ENCODE measurements at regions not wholly inside any gene's neighbourhood (a gene's known extent, or its start where the extent isn't known, plus 50 kb on each side); places are given as distances from the start of the nearest gene placed in this dataset.

DNA sequence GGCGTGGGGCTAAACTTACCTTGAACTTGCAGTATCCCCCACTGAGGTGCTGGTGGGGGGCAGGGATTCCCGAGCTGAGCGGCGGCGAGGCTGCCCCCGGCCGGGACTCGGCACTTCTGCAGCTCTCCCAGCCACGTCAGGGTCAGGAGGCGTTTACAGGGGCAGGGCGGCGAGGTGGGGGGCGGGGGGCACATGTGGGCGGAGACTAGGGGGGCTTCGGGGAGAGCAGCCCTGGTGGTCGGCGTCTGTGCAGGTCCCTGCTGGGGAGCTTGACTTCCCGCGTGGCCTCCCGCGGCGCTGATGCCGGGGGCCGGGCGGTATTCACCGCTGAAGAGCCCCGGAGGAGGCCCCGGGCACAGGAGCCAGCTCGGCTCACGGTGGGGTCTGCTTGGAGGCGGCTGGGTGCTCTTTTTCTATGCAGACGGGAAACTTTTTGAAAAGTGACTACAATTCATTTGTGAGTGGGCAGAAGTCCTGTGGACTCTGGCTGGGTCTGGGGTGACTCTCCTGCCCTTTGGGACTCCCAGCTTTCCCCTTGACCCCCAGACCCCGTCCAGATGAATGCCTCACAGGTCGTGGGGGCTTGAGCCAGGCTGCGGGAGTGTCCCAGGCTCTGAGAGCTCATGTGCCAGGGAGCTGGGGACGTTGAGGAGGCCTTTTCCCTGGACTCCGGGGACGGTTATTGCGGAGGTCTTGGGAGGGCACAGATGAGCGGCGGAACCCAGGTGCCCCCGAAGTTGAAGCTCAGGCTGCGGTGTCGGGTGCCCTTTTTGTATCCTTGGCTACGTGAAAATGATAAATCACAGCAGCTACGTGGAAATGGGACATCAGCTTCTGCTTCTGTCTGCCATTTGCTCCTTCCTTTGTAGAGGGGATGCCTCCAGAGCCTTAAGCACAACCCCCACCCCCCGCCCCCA lies 75.9 kb upstream of the GATA5 start:
- Mint-ChIP-seq H3K27me3 (ENCODE audit: low read depth) (peaks cover 28% of the 10 kb centered on the region), H3K4me3 (no peak overlapping the region), H3K36me3 (ENCODE audit: low read depth) (no peaks in the 10 kb centered on the region), H3K4me1 (ENCODE audit: low read depth) (peaks cover 6% of the 10 kb centered on the region), H3K9me3 (no peaks in the 10 kb centered on the region), H3K27ac (no peak overlapping the region)

DNA sequence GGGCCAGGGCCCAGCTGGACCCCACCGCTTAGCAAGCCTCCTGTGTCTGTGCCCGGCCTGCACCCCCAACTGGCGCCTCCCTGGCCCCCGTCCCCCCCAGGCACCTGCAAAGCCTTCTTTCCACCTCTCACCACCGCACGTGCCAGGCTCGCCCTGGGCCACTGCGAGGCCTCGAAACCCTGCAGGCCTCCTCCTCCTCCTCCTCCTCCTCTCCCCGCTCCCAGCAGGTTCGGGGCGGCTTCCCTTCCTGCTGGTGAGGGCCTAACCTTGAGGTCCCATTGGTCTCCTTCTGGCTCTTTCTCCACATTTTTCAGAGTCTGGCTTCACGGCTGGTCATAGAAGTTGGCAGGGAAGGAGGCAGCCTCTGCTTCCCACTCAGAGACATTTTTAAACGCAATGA lies 76.8 kb upstream of the GATA5 start:
- H3K36me3 Mint-ChIP-seq (ENCODE audit: low read depth), result no peaks in the 10 kb centered on the region
- no peak overlapping the region for H3K27ac Mint-ChIP-seq
- H3K27me3 Mint-ChIP-seq (ENCODE audit: low read depth), result peaks cover 28% of the 10 kb centered on the region
- peaks cover 6% of the 10 kb centered on the region for H3K4me1 Mint-ChIP-seq (ENCODE audit: low read depth)
- H3K9me3 Mint-ChIP-seq, result no peaks in the 10 kb centered on the region
- no peak overlapping the region for H3K4me3 Mint-ChIP-seq

DNA sequence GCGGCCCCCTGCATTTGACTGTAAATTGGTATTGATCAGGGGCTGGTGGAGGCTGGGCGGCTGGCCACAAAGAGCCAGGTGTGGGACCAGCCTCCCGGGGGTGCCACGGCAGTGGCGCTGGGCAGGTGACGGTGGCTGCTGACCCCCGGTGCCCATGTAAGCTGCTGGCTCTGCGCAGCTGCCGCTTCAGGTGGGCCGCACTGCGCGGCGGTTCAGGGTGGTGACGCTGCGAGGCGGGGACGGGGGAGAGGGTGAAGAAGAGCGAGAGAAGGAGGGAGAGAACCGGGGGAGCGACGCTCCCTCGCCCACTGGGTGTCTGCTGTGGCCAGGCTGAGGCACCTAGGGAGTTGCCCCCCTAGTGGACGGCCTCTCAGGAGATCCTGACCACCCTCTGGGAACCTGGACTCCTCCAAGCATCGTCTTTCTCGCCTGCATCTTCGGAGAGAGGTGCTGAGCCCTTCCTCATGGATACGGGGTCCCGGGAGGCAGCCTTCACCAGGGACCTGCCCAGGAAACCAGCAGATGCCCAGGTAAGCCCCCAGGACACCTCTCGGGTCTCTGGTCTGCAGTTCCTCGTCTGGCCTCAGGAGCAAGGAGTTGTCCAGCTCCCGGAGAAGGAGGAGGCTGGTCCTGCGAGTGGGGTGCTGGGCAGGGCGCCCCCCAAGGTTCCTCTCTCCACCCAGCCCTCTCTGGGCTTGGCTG lies 77.5 kb upstream of the GATA5 start:
- Mint-ChIP-seq H3K27ac (no peak overlapping the region), H3K27me3 (ENCODE audit: low read depth) (peaks cover 27% of the 10 kb centered on the region), H3K36me3 (ENCODE audit: low read depth) (no peaks in the 10 kb centered on the region), H3K9me3 (no peaks in the 10 kb centered on the region), H3K4me3 (no peak overlapping the region), H3K4me1 (ENCODE audit: low read depth) (peaks cover 6% of the 10 kb centered on the region)

DNA sequence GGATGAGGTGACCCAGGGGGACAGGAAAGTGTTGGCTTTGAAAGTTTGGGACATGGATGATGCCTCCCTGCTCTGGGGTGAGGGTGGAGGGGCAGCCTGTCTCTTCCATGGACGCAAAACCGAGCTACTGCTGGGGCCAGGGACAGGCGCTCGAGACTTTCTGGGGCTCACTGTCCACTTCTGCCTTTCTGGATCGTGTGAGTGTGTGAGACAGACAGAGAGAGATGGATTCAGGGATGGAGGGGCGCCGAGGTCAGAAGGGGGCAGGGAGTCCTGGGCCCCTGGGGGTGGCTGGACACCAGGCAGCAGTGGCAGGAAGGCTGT lies 78.0 kb upstream of the GATA5 start:
- Mint-ChIP-seq H3K9me3 (no peaks in the 10 kb centered on the region), H3K27me3 (ENCODE audit: low read depth) (peaks cover 22% of the 10 kb centered on the region), H3K27ac (no peak overlapping the region), H3K4me1 (ENCODE audit: low read depth) (peaks cover 6% of the 10 kb centered on the region), H3K4me3 (no peak overlapping the region), H3K36me3 (ENCODE audit: low read depth) (no peaks in the 10 kb centered on the region)

DNA sequence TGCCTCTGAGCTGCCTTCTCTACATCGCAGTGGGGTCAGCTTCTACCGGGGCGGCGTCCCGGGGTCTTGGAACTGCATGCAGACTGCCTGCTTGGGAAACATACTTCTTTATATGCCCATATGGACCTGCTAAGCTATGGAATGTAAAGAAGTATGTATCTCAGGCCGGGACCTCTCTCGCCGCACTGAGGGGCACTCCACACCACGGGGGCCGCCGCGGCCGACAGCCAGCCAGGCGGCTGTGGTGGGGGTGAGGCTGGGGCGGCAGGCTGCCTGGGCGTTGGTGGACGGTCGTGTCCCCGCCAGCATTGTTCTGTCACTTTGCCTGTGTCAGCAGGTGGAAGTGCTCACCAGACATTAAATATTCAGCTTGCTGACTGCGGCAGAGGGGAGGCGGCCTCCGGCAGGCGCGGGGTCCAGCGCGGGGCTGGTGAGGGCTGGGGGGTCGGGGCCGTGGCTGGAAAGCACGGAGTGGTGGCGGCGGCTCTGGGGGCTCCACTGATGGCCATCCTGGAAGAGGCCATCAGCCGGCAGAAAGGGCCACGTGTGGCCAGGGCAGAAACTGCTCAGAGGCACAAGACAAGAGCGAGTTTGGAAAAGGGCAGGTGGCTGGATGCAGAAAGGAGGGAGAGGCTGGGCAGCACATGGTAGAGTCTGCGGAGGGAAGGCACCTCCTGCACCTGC lies 78.6 kb upstream of the GATA5 start:
- no peaks in the 10 kb centered on the region for H3K9me3 Mint-ChIP-seq
- peaks cover 6% of the 10 kb centered on the region for H3K4me1 Mint-ChIP-seq (ENCODE audit: low read depth)
- peaks cover 22% of the 10 kb centered on the region for H3K27me3 Mint-ChIP-seq (ENCODE audit: low read depth)
- no peak overlapping the region for H3K27ac Mint-ChIP-seq
- no peak overlapping the region for H3K4me3 Mint-ChIP-seq
- H3K36me3 Mint-ChIP-seq (ENCODE audit: low read depth), result no peaks in the 10 kb centered on the region

DNA sequence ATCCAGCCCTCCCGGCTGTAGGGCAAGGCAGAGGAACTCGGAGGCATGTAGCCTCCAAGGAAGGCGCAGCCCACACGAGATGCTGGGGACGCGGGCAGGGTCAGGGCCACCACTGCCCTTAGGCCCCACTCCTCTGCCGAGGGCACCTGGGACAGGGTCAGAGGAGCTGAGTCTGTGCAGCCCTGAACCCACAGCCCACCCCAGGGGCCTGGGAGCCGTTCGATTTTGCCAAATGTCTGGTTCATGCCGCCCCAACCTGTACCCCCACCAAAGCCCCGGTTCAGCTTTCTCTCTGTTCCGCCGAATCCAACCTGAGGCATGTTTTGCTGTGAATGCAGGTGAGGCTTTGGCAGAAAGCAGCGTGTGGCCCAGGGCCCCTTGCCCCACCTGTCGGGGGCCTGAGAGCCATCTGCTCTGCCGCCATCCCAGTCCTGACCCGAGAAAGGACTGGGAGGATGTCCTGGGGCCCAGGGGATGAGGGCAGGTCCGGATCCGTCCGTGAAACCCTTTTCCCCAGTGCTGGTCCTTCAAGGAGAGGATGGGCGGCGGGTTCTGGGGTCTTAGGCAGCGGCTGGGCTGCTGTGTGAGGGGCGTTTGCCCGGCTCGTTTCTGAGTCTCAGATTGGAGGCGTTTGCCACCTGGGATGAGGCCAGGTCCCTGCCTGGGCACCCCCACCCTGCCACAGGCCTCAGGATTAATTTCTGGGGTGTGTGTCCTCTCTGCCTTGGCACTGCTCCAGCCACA lies 79.3 kb upstream of the GATA5 start:
- H3K9me3 Mint-ChIP-seq, result no peaks in the 10 kb centered on the region
- H3K4me1 Mint-ChIP-seq (ENCODE audit: low read depth), result peaks cover 6% of the 10 kb centered on the region
- H3K4me3 Mint-ChIP-seq, result no peak overlapping the region
- no peaks in the 10 kb centered on the region for H3K36me3 Mint-ChIP-seq (ENCODE audit: low read depth)
- H3K27me3 Mint-ChIP-seq (ENCODE audit: low read depth), result peaks cover 22% of the 10 kb centered on the region
- H3K27ac Mint-ChIP-seq, result no peak overlapping the region

DNA sequence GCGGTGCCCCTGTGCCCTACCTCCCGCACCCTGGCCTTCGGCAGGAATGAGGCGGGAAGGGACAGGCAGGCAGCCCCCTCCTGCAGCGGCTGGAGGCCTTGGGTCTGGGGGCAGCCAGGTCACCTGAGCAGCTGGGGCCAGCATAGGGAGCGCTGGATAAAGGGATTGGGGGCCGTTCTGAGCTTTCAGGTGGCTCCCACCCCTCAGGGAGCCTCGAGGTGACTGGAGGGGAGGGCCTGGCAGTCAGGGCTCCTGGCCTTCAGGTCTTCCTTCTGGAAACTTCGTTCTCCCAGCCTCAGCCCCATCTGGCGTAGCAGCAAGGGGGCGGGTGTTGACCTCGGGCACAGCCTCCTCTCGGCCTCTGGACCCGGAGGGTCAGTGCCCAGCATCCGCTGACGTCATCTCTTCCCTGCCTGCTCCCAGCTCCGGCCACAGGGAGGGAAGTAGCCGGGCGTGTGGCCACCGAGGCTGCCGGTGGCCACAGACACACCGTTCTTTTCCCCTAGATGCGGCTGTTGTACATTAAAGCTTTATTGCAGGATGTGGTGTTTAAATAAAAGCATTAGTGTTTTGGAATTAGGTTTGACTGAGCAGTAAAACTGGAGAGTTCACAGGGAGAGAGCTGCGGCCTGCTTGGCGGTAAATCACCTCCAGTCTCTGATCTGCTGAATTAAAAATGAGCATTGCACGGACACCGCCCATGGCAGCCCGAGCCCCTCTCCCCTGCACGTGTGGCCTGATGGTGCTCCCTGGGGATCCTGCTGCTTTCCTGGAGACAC lies 80.0 kb upstream of the GATA5 start:
- Mint-ChIP-seq H3K4me3 (no peak overlapping the region), H3K4me1 (ENCODE audit: low read depth) (peaks cover 2% of the 10 kb centered on the region), H3K9me3 (no peaks in the 10 kb centered on the region), H3K27ac (no peak overlapping the region), H3K27me3 (ENCODE audit: low read depth) (peaks cover 20% of the 10 kb centered on the region), H3K36me3 (ENCODE audit: low read depth) (no peaks in the 10 kb centered on the region)

DNA sequence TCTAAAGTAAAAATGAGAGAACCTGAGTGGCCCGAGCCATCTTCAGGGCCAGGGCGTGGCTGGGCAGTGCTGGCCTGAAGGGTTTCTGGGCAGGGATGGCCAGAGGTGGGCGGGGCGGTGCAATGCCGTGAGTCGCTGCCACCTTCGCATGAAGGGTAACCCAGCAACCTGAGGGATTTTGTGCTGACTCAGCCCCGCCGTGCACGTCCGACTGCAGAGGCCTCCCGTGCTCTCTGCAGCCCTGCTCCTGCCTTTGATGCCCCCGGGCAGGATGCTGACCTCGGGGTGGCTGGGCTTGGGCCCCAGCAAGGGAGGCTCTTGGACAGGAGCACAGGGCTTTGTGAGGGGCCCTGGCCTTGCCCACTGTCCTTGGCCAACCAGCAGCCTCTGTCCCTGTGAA lies 81.7 kb upstream of the GATA5 start:
- Mint-ChIP-seq H3K4me1 (ENCODE audit: low read depth) (peaks cover 2% of the 10 kb centered on the region), H3K9me3 (no peaks in the 10 kb centered on the region), H3K36me3 (ENCODE audit: low read depth) (no peaks in the 10 kb centered on the region), H3K27ac (no peak overlapping the region), H3K4me3 (no peak overlapping the region), H3K27me3 (ENCODE audit: low read depth) (peaks cover 24% of the 10 kb centered on the region)

DNA sequence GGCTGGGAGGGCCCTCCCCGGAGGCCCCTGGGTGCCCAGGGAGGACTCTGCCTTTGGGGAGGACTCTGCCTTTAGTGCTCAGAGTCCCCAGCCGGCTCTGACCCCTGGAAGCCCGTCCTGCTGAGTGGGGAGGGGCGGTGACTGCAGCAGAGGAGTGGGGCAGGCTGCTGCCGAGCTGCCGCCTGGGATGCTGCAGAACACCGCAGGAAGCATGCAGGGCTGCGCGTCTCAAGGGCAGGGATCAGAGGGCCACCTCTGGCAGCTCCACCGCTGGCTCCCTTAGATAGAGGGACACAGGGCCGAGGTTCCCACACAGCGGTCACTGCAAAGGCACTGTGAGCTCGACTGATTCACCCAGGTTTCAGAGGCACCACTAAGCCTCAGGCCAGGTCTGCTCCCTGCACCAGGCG lies 82.2 kb upstream of the GATA5 start:
- no peaks in the 10 kb centered on the region for H3K9me3 Mint-ChIP-seq
- H3K27me3 Mint-ChIP-seq (ENCODE audit: low read depth), result peaks cover 20% of the 10 kb centered on the region
- H3K4me1 Mint-ChIP-seq (ENCODE audit: low read depth), result no peaks in the 10 kb centered on the region
- H3K4me3 Mint-ChIP-seq, result no peak overlapping the region
- no peaks in the 10 kb centered on the region for H3K36me3 Mint-ChIP-seq (ENCODE audit: low read depth)
- H3K27ac Mint-ChIP-seq, result no peak overlapping the region

DNA sequence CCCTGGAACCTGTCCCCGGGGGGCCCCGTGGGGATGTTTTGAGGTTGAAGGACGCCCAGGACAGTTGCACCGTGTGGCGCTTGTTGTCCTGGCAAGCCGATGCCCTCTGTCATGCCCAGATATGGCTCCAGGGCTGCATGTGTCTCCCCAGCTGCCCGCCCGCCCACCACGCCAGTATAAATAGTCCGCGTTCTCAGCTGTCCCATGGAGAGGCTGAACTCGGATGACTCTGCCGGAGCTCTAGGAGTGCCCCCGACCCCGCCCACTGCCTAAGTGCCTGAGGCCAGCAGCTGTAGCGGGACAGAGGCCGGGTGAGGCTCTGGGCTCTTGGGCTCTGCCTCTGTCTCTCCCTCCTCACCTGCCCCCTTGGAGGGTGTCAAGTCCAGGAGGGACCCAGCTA lies 83.0 kb upstream of the GATA5 start:
- Mint-ChIP-seq H3K27me3 (ENCODE audit: low read depth) (peaks cover 16% of the 10 kb centered on the region), H3K27ac (no peak overlapping the region), H3K4me3 (no peak overlapping the region), H3K9me3 (no peaks in the 10 kb centered on the region), H3K4me1 (ENCODE audit: low read depth) (no peaks in the 10 kb centered on the region), H3K36me3 (ENCODE audit: low read depth) (no peaks in the 10 kb centered on the region)

DNA sequence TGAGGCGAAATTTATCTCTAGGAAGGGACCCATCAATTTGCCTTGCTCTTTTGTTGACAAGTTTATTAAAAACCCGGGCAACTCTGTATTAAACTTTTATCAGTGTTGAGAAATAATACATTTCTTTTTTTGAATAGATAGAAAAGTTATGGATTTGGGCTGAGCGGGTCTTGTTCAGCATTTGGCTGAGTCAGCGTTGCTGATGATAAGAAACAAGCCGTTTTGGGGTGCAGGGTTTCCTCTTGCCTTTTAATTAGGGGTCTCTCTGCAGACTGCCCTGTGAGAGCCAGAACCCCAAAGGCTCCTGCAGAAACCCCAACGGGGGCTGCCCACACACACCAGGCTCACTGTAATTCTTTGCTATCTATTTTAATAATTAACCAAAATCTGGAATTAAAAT lies 82.1 kb upstream of the SLCO4A1 start:
- no peak overlapping the region for H3K27ac Mint-ChIP-seq
- H3K4me3 Mint-ChIP-seq, result no peak overlapping the region
- H3K36me3 Mint-ChIP-seq (ENCODE audit: low read depth), result no peaks in the 10 kb centered on the region
- H3K4me1 Mint-ChIP-seq (ENCODE audit: low read depth), result no peaks in the 10 kb centered on the region
- H3K27me3 Mint-ChIP-seq (ENCODE audit: low read depth), result peaks cover 14% of the 10 kb centered on the region
- H3K9me3 Mint-ChIP-seq, result no peaks in the 10 kb centered on the region

DNA sequence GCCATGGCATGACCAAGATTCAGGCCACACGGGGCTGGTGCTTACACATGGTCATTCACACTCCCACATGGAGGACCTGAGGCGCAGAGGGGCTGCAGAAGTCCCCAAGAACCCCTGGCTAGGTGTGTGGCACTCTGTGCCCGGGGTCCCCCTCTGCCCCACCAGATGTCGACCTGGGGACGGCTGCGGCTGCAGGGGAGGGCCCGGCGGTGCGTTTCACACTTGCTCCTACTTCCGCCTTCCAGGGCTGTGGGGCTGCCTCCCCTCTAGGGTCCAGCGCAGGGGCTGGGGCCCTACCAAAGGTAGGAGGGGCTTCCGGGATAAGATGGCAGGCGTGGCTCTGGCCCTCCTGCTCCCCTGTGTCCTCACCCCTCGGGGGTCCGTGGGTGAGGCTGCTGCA lies 81.1 kb upstream of the SLCO4A1 start:
- H3K9me3 Mint-ChIP-seq, result no peaks in the 10 kb centered on the region
- no peaks in the 10 kb centered on the region for H3K36me3 Mint-ChIP-seq (ENCODE audit: low read depth)
- no peak overlapping the region for H3K4me3 Mint-ChIP-seq
- H3K27ac Mint-ChIP-seq, result no peak overlapping the region
- H3K27me3 Mint-ChIP-seq (ENCODE audit: low read depth), result peaks cover 14% of the 10 kb centered on the region
- H3K4me1 Mint-ChIP-seq (ENCODE audit: low read depth), result no peaks in the 10 kb centered on the region

DNA sequence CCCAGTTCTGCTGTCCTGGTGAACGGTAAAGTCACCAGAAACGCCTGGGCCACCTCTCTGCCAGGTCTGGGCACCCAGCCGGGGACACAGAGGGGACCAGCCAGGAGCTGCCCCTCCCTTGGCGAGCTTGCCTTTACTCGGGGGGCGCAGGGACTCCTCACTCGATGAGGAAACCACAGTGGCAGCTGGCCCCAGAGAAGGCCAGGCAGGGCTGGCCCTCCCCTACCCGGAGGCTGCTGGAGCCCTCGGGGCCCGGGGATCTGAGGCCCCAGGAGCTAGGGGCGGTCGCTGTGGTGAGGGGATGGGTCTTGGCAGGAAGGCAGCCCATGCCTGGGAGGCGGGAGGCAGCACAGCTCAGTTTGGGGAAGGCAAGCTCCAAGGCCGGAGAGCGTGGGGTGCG lies 80.4 kb upstream of the SLCO4A1 start:
- Mint-ChIP-seq H3K9me3 (no peaks in the 10 kb centered on the region), H3K27ac (no peak overlapping the region), H3K27me3 (ENCODE audit: low read depth) (peaks cover 14% of the 10 kb centered on the region), H3K36me3 (ENCODE audit: low read depth) (no peaks in the 10 kb centered on the region), H3K4me1 (ENCODE audit: low read depth) (no peaks in the 10 kb centered on the region), H3K4me3 (no peak overlapping the region)

DNA sequence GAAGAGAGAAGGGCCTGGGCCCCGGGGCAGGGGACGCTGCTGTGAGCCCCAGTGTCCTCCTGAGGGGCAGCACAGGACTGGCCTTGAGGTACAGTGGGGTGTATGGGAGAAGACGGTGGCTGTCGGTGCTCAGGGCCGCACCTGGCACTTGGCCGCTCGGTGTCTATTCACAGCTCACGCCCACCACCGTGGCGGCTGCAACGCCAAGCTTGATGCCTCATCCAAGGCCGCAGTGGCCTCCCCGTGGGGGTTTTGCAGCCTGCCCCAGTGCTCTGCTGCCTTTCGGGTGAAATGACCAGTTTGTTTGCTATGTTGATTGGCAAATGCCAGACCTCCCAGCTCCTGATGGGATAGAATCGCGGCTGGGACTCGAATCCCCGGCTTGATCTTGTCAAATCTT lies 79.5 kb upstream of the SLCO4A1 start:
- Mint-ChIP-seq H3K9me3 (no peaks in the 10 kb centered on the region), H3K27ac (no peak overlapping the region), H3K4me1 (ENCODE audit: low read depth) (no peaks in the 10 kb centered on the region), H3K4me3 (no peak overlapping the region), H3K27me3 (ENCODE audit: low read depth) (peaks cover 14% of the 10 kb centered on the region), H3K36me3 (ENCODE audit: low read depth) (no peaks in the 10 kb centered on the region)
